H1 (cell line): ENCODE measurements at regions not wholly inside any gene's neighbourhood (a gene's known extent, or its start where the extent isn't known, plus 50 kb on each side); places are given as distances from the start of the nearest gene placed in this dataset.

ENCODE experiments used
- CTCF ChIA-PET: fragments of 300-600 bp; sonication (Branson Sonifier 250); formaldehyde crosslinking; loops from one replicate; lab custom pipeline; 2021; ENCODE audit not compliant: partially characterized antibody; lab: Charles Lee
- POLR2A ChIA-PET: fragments of 300-600 bp; sonication (Branson Sonifier 250); formaldehyde crosslinking; loops from one replicate; lab custom pipeline; 2021; ENCODE audit warnings: inconsistent platforms; ENCODE audit not compliant: partially characterized antibody; lab: Charles Lee
- DNase-seq, 2 experiments: peaks; one replicate each; pipeline versions ENCODE4 v3.0.0 to v3.0.0-alpha.2; 2010 to 2022; ENCODE audit warnings: low spot score in 2 of 2, low read depth in 1 of 2, mixed read lengths in 1 of 2
- FAIRE-seq: peaks from 2 replicates; lab custom pipeline; 2011; peaks lifted over from hg19 to GRCh38; lab: Jason Lieb, UNC
- H2AFZ ChIP-seq: 2 replicates; pipeline ENCODE4 v1.8.1; 2012; ENCODE audit warnings: low read length, inconsistent platforms
- H2AK5ac ChIP-seq: 2 replicates; pipeline ENCODE4 v1.6.1; 2013; ENCODE audit warnings: low read depth, low read length
- H2BK120ac ChIP-seq: replicated peaks from 2 replicates; pipeline ENCODE3; 2013; ENCODE audit warnings: low read depth, low read length, inconsistent platforms
- H2BK12ac ChIP-seq: 2 replicates; pipeline ENCODE4 v1.6.1; 2013; ENCODE audit warnings: low read depth, low read length
- H2BK15ac ChIP-seq: 2 replicates; pipeline ENCODE4 v1.6.1; 2013; ENCODE audit warnings: low read length
- H2BK20ac ChIP-seq: 2 replicates; pipeline ENCODE4 v1.6.1; 2013; ENCODE audit warnings: low read length
- H2BK5ac ChIP-seq: 2 replicates; pipeline ENCODE4 v1.6.1; 2013; ENCODE audit warnings: low read depth, low read length
- H3K14ac ChIP-seq: 2 replicates; pipeline ENCODE4 v1.6.1; 2013; ENCODE audit warnings: inconsistent platforms; ENCODE audit not compliant: insufficient read length
- H3K18ac ChIP-seq: 2 replicates; pipeline ENCODE4 v1.6.1; 2013; ENCODE audit warnings: low read length; ENCODE audit errors: extremely low read depth
- H3K23ac ChIP-seq: 2 replicates; pipeline ENCODE4 v1.6.1; 2013; ENCODE audit warnings: inconsistent platforms; ENCODE audit not compliant: insufficient read length
- H3K23me2 ChIP-seq: 2 replicates; pipeline ENCODE4 v1.6.1; 2013; ENCODE audit warnings: low read depth, low read length
- H3K27ac ChIP-seq: 2 replicates; pipeline ENCODE4 v1.6.1; 2011; ENCODE audit warnings: low read depth, low read length, inconsistent platforms
- H3K27me3 ChIP-seq, 4 experiments: replicated peaks in 1 of 4; 1 replicate in 1 of 4; 2 replicates in 3 of 4; pipeline versions ENCODE4 v1.6.1 to v1.8.1; 2011 to 2013; ENCODE audit warnings: low read length in 3 of 4, mild to moderate bottlenecking in 3 of 4, inconsistent platforms in 2 of 4, mixed read lengths in 2 of 4, moderate library complexity in 1 of 4; ENCODE audit not compliant: control insufficient read depth in 3 of 4, insufficient read depth in 3 of 4; ENCODE audit errors: extremely low read depth in 1 of 4
- H3K36me3 ChIP-seq, 4 experiments: 2 replicates each; pipeline versions ENCODE4 v1.6.1 to v1.8.1; 2011 to 2013; ENCODE audit warnings: mild to moderate bottlenecking in 4 of 4, low read length in 3 of 4, moderate library complexity in 2 of 4, control low read depth in 1 of 4, inconsistent platforms in 1 of 4; ENCODE audit not compliant: insufficient read depth in 4 of 4, control insufficient read depth in 2 of 4
- H3K4ac ChIP-seq: replicated peaks from 2 replicates; pipeline ENCODE3; 2013; ENCODE audit warnings: low read length, low read depth, mixed read lengths, inconsistent platforms; ENCODE audit not compliant: insufficient read length
- H3K4me1 ChIP-seq, 4 experiments: replicated peaks in 1 of 4; 1 replicate in 1 of 4; 2 replicates in 3 of 4; pipeline versions ENCODE4 v1.6.1 to v1.8.1; 2011 to 2013; ENCODE audit warnings: low read length in 3 of 4, inconsistent platforms in 2 of 4, mixed read lengths in 1 of 4; ENCODE audit not compliant: insufficient read depth in 4 of 4, control insufficient read depth in 3 of 4
- H3K4me2 ChIP-seq, 2 experiments: 2 replicates each; pipeline versions ENCODE4 v1.6.1 to v1.8.1; 2011 to 2013; ENCODE audit warnings: low read depth in 2 of 2, low read length in 2 of 2, control low read depth in 1 of 2, inconsistent platforms in 1 of 2, mild to moderate bottlenecking in 1 of 2; ENCODE audit not compliant: insufficient read depth in 1 of 2
- H3K4me3 ChIP-seq, 4 experiments: fragments of 200-600, 300-600 bp in 1 of 4; sonication (generic), shearing (Covaris generic), sonication (Bioruptor Twin) in 1 of 4; 2 replicates each; pipeline versions ENCODE4 v1.5.1 to v1.8.1; 2011 to 2016; ENCODE audit warnings: low read length in 4 of 4, low read depth in 3 of 4, control low read depth in 2 of 4, inconsistent platforms in 2 of 4, mild to moderate bottlenecking in 2 of 4, mixed read lengths in 1 of 4, moderate library complexity in 1 of 4; ENCODE audit not compliant: insufficient read depth in 2 of 4; ENCODE audit errors: extremely low read depth in 1 of 4
- H3K56ac ChIP-seq: replicated peaks from 2 replicates; pipeline ENCODE3; 2013; ENCODE audit warnings: low read depth, mild to moderate bottlenecking, mixed read lengths, low read length, inconsistent platforms; ENCODE audit not compliant: insufficient read length
- H3K79me1 ChIP-seq: 2 replicates; pipeline ENCODE4 v1.6.1; 2013; ENCODE audit warnings: low read depth, low read length, control low read depth
- H3K79me2 ChIP-seq, 2 experiments: 2 replicates each; pipeline versions ENCODE4 v1.6.1 to v1.8.1; 2012 to 2013; ENCODE audit warnings: low read length in 2 of 2, mild to moderate bottlenecking in 2 of 2, inconsistent platforms in 1 of 2; ENCODE audit not compliant: insufficient read depth in 2 of 2, control insufficient read depth in 1 of 2
- H3K9ac ChIP-seq, 4 experiments: replicated peaks in 1 of 4; 1 replicate in 1 of 4; 2 replicates in 3 of 4; pipeline versions ENCODE4 v1.6.1 to v1.8.1; 2011 to 2013; ENCODE audit warnings: low read depth in 3 of 4, low read length in 3 of 4, control low read depth in 2 of 4, mild to moderate bottlenecking in 2 of 4, moderate library complexity in 2 of 4, inconsistent platforms in 1 of 4; ENCODE audit errors: extremely low read depth in 1 of 4
- H3K9me3 ChIP-seq, 2 experiments: 2 replicates each; pipeline versions ENCODE4 v1.6.1 to v1.8.1; 2012 to 2013; ENCODE audit warnings: mild to moderate bottlenecking in 2 of 2, moderate library complexity in 2 of 2, control low read depth in 1 of 2, inconsistent platforms in 1 of 2, low read depth in 1 of 2, low read length in 1 of 2, mixed read lengths in 1 of 2; ENCODE audit not compliant: insufficient read depth in 2 of 2
- H4K20me1 ChIP-seq, 2 experiments: replicated peaks in 1 of 2; 2 replicates each; pipeline versions ENCODE3 to v1.8.1; 2011 to 2013; ENCODE audit warnings: inconsistent platforms in 2 of 2, low read length in 2 of 2, mild to moderate bottlenecking in 1 of 2; ENCODE audit not compliant: insufficient read depth in 2 of 2, control insufficient read depth in 1 of 2
- H4K5ac ChIP-seq: 2 replicates; pipeline ENCODE4 v1.6.1; 2013; ENCODE audit warnings: low read length, low read depth, mixed read lengths, inconsistent platforms; ENCODE audit not compliant: insufficient read length
- H4K8ac ChIP-seq: 2 replicates; pipeline ENCODE4 v1.8.0; 2013; ENCODE audit warnings: mild to moderate bottlenecking, moderate library complexity, low read length, inconsistent platforms; ENCODE audit not compliant: insufficient read depth; ENCODE audit errors: extremely low read depth
- H4K91ac ChIP-seq: replicated peaks from 2 replicates; pipeline ENCODE3; 2013; ENCODE audit warnings: low read length, mixed read lengths, inconsistent platforms; ENCODE audit not compliant: insufficient read length
- ASH2L ChIP-seq: fragments of 200-600, 300-600 bp; sonication (generic); IDR thresholded peaks from one replicate; pipeline ENCODE4 v1.7.1; 2017; ENCODE audit warnings: low read length
- ATF3 ChIP-seq: IDR thresholded peaks from 2 replicates; pipeline ENCODE4 v1.6.1; 2011; ENCODE audit warnings: low read depth, mild to moderate bottlenecking, low read length; ENCODE audit not compliant: insufficient read depth
- CBX8 ChIP-seq: fragments of 300-800, 300-1000 bp; sonication (generic); IDR thresholded peaks from 2 replicates; pipeline ENCODE4 v1.7.1; 2016; ENCODE audit warnings: low read depth, low read length, borderline replicate concordance
- EP300 ChIP-seq, 2 experiments: IDR thresholded peaks; 1 replicate in 1 of 2; 2 replicates in 1 of 2; pipeline ENCODE4 v1.6.1; 2011 to 2012; ENCODE audit warnings: low read depth in 2 of 2, low read length in 2 of 2, mild to moderate bottlenecking in 2 of 2, borderline replicate concordance in 1 of 2, inconsistent platforms in 1 of 2, moderate library complexity in 1 of 2
- NANOG ChIP-seq: IDR thresholded peaks from 2 replicates; pipeline ENCODE4 v1.6.1; 2011; ENCODE audit warnings: low read length, low read depth, mild to moderate bottlenecking, inconsistent platforms; ENCODE audit not compliant: insufficient read depth, poor library complexity, severe bottlenecking
- POLR2AphosphoS5 ChIP-seq: IDR thresholded peaks from 2 replicates; pipeline ENCODE4 v1.6.1; 2011; ENCODE audit warnings: low read depth, low read length
- POU5F1 ChIP-seq: IDR thresholded peaks from 2 replicates; pipeline ENCODE4 v1.6.1; 2011; ENCODE audit warnings: low read depth, mild to moderate bottlenecking, low read length, moderate library complexity
- RBBP5 ChIP-seq: IDR thresholded peaks from 2 replicates; pipeline ENCODE4 v1.7.1; 2012; ENCODE audit warnings: low read depth, mild to moderate bottlenecking, inconsistent platforms, low read length, moderate library complexity, borderline replicate concordance
- SIX5 ChIP-seq: IDR thresholded peaks from 2 replicates; pipeline ENCODE4 v1.6.1; 2011; ENCODE audit warnings: mild to moderate bottlenecking, low read depth, low read length
- SP1 ChIP-seq: IDR thresholded peaks from 2 replicates; pipeline ENCODE4 v1.6.1; 2011; ENCODE audit warnings: low read depth, low read length
- SP2 ChIP-seq: IDR thresholded peaks from 2 replicates; pipeline ENCODE4 v1.6.1; 2012; ENCODE audit warnings: mild to moderate bottlenecking, low read length, inconsistent platforms
- USF2 ChIP-seq: IDR thresholded peaks from 2 replicates; pipeline ENCODE4 v1.6.1; 2011; ENCODE audit warnings: low read length, improper control_type of control experiment
- YY1 ChIP-seq: IDR thresholded peaks from 2 replicates; pipeline ENCODE4 v1.6.1; 2011; ENCODE audit warnings: low read depth, mild to moderate bottlenecking, low read length
- WGBS, 2 experiments: shearing (Covaris generic) in 1 of 2; methylation state at CpG; one replicate each; pipeline versions ENCODE4 v1.1.6 to v1.1.7; 2013 to 2015; ENCODE audit warnings: low lambda C conversion rate in 2 of 2, mixed read lengths in 2 of 2, inconsistent platforms in 1 of 2, low coverage in 1 of 2, missing lambda C conversion rate in 1 of 2; ENCODE audit not compliant: insufficient replicate concordance in 2 of 2, insufficient coverage in 1 of 2, insufficient read length in 1 of 2; ENCODE audit errors: extremely low coverage in 1 of 2, missing lambda C conversion rate in 1 of 2; 5-methylcytosine and 5-hydroxymethylcytosine counted together

GRCh38 chr21:27725916-27726315, 759.0 kb upstream of the ADAMTS5 start:
- Histone ChIP-seq H3K4me2 (no peak overlapping the region), H3K27ac (no peak overlapping the region), H4K5ac (no peak overlapping the region), H3K79me1 (no peaks in the 10 kb centered on the region)
- no peak for TF ChIP-seq USF2
- no peak for TF ChIP-seq SP1
- TF ChIP-seq POLR2AphosphoS5 = no peak
- no peak for TF ChIP-seq ASH2L
- no peak for TF ChIP-seq YY1
- TF ChIP-seq POU5F1 = no peak
- no peak for TF ChIP-seq CBX8
- no peak for TF ChIP-seq RBBP5
- TF ChIP-seq ATF3 = no peak
- TF ChIP-seq EP300 (IDR thresholded peaks at IDR 0.05; ENCODE audit: borderline replicate concordance in 1 of 2, low read depth in 2 of 2, low read length in 2 of 2) = no peak
- no peak for TF ChIP-seq SP2
- no peak for TF ChIP-seq NANOG
- no peak for TF ChIP-seq SIX5
- TF ChIP-seq, all 59 proteins: peak for 0
- Histone ChIP-seq H2AFZ (no peak overlapping the region), H2BK20ac (no peak overlapping the region), H3K36me3 (no peaks in the 10 kb centered on the region), H3K27me3 (no peaks in the 10 kb centered on the region), H4K91ac (no peak overlapping the region), H3K18ac (no peak overlapping the region), H3K56ac (no peak overlapping the region), H2BK12ac (no peak overlapping the region), H3K79me2 (no peaks in the 10 kb centered on the region), H3K4me1 (no peaks in the 10 kb centered on the region), H2BK120ac (no peak overlapping the region), H3K23ac (no peak overlapping the region), H3K23me2 (no peaks in the 10 kb centered on the region), H4K20me1 (no peaks in the 10 kb centered on the region), H3K9ac (no peak overlapping the region), H3K4me3 (no peak overlapping the region), H2AK5ac (no peak overlapping the region), H3K14ac (no peak overlapping the region), H2BK15ac (no peak overlapping the region), H3K4ac (no peak overlapping the region), H4K8ac (no peak overlapping the region), H3K9me3 (0 out of 4 replicates have a peak, but pooled peaks cover 0 to 3% of the 10 kb centered on the region in 2 experiments), H2BK5ac (no peak overlapping the region)
- FAIRE-seq = no peak
- POLR2A ChIA-PET = no interaction called here
- no peak for DNase-seq
- 85% methylated on average over 1 of the region's 1 CpG; no CpG with 5 or more reads in 1 of the 2 experiments for WGBS, 2 experiments
- CTCF ChIA-PET = interaction anchor here (0.6 kb wide), 1 partner anchor 68 kb away, joined by 3 read pairs; no protein-coding TSS in a partner anchor
